ENCODE measurements at regions not wholly inside any gene's neighbourhood (a gene's known extent, or its start where the extent isn't known, plus 50 kb on each side); places are given as distances from the start of the nearest gene placed in this dataset.

- H3K4me1 Mint-ChIP-seq: no peaks in the 10 kb centered on the region
- H3K9me3 Mint-ChIP-seq: no peaks in the 10 kb centered on the region
- no peaks in the 10 kb centered on the region for H3K36me3 Mint-ChIP-seq (ENCODE audit: low read depth)
- TF ChIP-seq, protein P1, sequence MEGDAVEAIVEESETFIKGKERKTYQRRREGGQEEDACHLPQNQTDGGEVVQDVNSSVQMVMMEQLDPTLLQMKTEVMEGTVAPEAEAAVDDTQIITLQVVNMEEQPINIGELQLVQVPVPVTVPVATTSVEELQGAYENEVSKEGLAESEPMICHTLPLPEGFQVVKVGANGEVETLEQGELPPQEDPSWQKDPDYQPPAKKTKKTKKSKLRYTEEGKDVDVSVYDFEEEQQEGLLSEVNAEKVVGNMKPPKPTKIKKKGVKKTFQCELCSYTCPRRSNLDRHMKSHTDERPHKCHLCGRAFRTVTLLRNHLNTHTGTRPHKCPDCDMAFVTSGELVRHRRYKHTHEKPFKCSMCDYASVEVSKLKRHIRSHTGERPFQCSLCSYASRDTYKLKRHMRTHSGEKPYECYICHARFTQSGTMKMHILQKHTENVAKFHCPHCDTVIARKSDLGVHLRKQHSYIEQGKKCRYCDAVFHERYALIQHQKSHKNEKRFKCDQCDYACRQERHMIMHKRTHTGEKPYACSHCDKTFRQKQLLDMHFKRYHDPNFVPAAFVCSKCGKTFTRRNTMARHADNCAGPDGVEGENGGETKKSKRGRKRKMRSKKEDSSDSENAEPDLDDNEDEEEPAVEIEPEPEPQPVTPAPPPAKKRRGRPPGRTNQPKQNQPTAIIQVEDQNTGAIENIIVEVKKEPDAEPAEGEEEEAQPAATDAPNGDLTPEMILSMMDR (conservative IDR thresholded peaks at IDR 0.05): no peak
- H3K27me3 Mint-ChIP-seq (ENCODE audit: insufficient read depth): no peaks in the 10 kb centered on the region
- H3K27ac Mint-ChIP-seq: no peak overlapping the region
- no peaks in the 10 kb centered on the region for H3K27me3 ChIP-seq (ENCODE audit: control insufficient read depth, insufficient read depth, low read length, poor library complexity, severe bottlenecking)
- no peak for DNase-seq
- no peak overlapping the region for H3K4me3 Mint-ChIP-seq
- H3K27ac ChIP-seq (ENCODE audit: low read depth, low read length): no peak overlapping the region
- H3K9ac ChIP-seq (ENCODE audit: extremely low read depth, low read length, poor library complexity, severe bottlenecking): no peak overlapping the region
- no peaks in the 10 kb centered on the region for H3K9me3 ChIP-seq (ENCODE audit: control insufficient read depth, low read length)
- H3K4me1 ChIP-seq (ENCODE audit: control insufficient read depth, insufficient read depth, low read length): no peaks in the 10 kb centered on the region
- H3K36me3 ChIP-seq (ENCODE audit: control insufficient read depth, insufficient read depth, low read length): no peaks in the 10 kb centered on the region
- no peak overlapping the region for H3K4me3 ChIP-seq (ENCODE audit: low read length)
- WGBS, 2 experiments (ENCODE audit: insufficient coverage in 1 of 2, insufficient read length in 1 of 2): 91 to 98% methylated on average over 4 of the region's 4 CpGs
Measured at GRCh38 chr3:35849496-35849895, 210.2 kb downstream of the ARPP21 start.

GRCh38 chr3:35849963-35850362 is 210.6 kb downstream of the ARPP21 start:
- DNase-seq: no peak
- H3K27me3 Mint-ChIP-seq (ENCODE audit: insufficient read depth): no peaks in the 10 kb centered on the region
- 86% methylated on average over 1 of the region's 1 CpG; no CpG with 5 or more reads in 1 of the 2 experiments for WGBS, 2 experiments (ENCODE audit: insufficient coverage in 1 of 2, insufficient read length in 1 of 2)
- no peak overlapping the region for H3K4me3 Mint-ChIP-seq
- no peaks in the 10 kb centered on the region for H3K4me1 Mint-ChIP-seq
- Histone ChIP-seq H3K4me1 (ENCODE audit: control insufficient read depth, insufficient read depth, low read length) (no peaks in the 10 kb centered on the region), H3K9me3 (ENCODE audit: control insufficient read depth, low read length) (no peaks in the 10 kb centered on the region), H3K36me3 (ENCODE audit: control insufficient read depth, insufficient read depth, low read length) (no peaks in the 10 kb centered on the region), H3K27ac (ENCODE audit: low read depth, low read length) (no peak overlapping the region), H3K27me3 (ENCODE audit: control insufficient read depth, insufficient read depth, low read length, poor library complexity, severe bottlenecking) (no peaks in the 10 kb centered on the region), H3K9ac (ENCODE audit: extremely low read depth, low read length, poor library complexity, severe bottlenecking) (no peak overlapping the region), H3K4me3 (ENCODE audit: low read length) (no peak overlapping the region)
- TF ChIP-seq, protein P1 (conservative IDR thresholded peaks at IDR 0.05): no peak
- H3K27ac Mint-ChIP-seq: no peak overlapping the region
- H3K9me3 Mint-ChIP-seq: no peaks in the 10 kb centered on the region
- no peaks in the 10 kb centered on the region for H3K36me3 Mint-ChIP-seq (ENCODE audit: low read depth)

DNA sequence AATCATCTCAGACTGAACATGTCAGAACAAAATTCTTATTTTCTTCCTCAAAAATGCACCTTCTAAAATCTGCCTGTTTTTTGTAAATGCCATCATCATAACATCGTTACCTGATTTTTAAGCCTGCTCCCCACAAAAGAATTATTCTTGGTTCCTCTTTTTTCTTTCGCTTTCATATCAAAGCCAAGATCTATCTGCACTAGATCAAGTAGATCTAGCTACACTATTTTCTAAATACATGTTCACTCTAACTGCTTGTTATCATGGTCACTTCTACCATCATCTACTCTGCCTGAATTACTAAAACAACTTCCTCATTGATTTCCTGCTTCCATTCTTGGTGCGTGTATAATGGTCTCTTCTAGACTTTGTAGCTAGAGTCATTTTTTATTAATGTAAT is 217.7 kb downstream of the ARPP21 start:
- no peak overlapping the region for H3K9ac ChIP-seq (ENCODE audit: extremely low read depth, low read length, poor library complexity, severe bottlenecking)
- Mint-ChIP-seq H3K36me3 (ENCODE audit: low read depth) (no peaks in the 10 kb centered on the region), H3K27ac (no peak overlapping the region), H3K4me3 (no peak overlapping the region), H3K4me1 (no peaks in the 10 kb centered on the region), H3K9me3 (no peaks in the 10 kb centered on the region), H3K27me3 (ENCODE audit: insufficient read depth) (peaks cover 9% of the 10 kb centered on the region)
- H3K9me3 ChIP-seq (ENCODE audit: control insufficient read depth, low read length): no peaks in the 10 kb centered on the region
- no peaks in the 10 kb centered on the region for H3K4me1 ChIP-seq (ENCODE audit: control insufficient read depth, insufficient read depth, low read length)
- H3K27ac ChIP-seq (ENCODE audit: low read depth, low read length): no peak overlapping the region
- H3K36me3 ChIP-seq (ENCODE audit: control insufficient read depth, insufficient read depth, low read length): no peaks in the 10 kb centered on the region
- WGBS, 2 experiments (ENCODE audit: insufficient coverage in 1 of 2, insufficient read length in 1 of 2): 92% methylated on average over 2 to 3 of the region's 3 CpGs
- no peak for DNase-seq
- TF ChIP-seq, protein P1 (conservative IDR thresholded peaks at IDR 0.05): no peak
- no peaks in the 10 kb centered on the region for H3K27me3 ChIP-seq (ENCODE audit: control insufficient read depth, insufficient read depth, low read length, poor library complexity, severe bottlenecking)
- no peak overlapping the region for H3K4me3 ChIP-seq (ENCODE audit: low read length)
